ENCODE measurements at regions not wholly inside any gene's neighbourhood (a gene's known extent, or its start where the extent isn't known, plus 50 kb on each side); places are given as distances from the start of the nearest gene placed in this dataset.

DNA sequence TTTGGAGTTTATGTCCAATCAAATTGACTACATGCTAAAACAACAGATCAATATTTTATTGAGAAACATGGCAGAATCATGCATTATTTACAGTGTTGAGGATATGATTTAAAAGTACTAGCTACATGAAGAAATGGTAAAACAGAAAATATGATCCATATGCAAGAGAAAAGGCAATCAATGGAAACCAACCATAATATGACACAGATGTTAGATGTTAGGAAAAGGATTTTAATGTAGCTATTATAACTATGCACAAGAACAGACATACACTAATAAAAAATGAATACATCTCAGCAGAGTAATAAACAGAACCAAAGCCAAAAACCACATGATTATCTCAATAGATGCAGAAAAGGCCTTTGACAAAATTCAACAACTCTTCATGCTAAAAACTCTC lies 166.2 kb upstream of the CACNA2D1 start:
- Histone ChIP-seq H3K79me2 (ENCODE audit: insufficient read depth) (no peaks in the 10 kb centered on the region), H3F3A (replicated peaks; ENCODE audit: insufficient read depth) (peaks cover 5% of the 10 kb centered on the region), H3K9ac (no peak overlapping the region), H4K20me1 (ENCODE audit: insufficient read depth) (no peaks in the 10 kb centered on the region), H3K4me3 (ENCODE audit: low read depth in 2 of 2, low read length in 1 of 2) (no peak overlapping the region), H3K36me3 (replicated peaks in 1 of 2; ENCODE audit: control insufficient read depth in 1 of 2, insufficient read depth in 2 of 2, low read length in 1 of 2) (no peaks in the 10 kb centered on the region), H3K4me1 (ENCODE audit: control insufficient read depth in 1 of 2, insufficient read depth in 2 of 2, low read depth in 1 of 2, low read length in 1 of 2) (no peaks in the 10 kb centered on the region), H2AFZ (ENCODE audit: low read depth) (no peak overlapping the region), H3K27ac (ENCODE audit: low read depth in 2 of 2, low read length in 1 of 2) (no peak overlapping the region), H3K9me3 (no peaks in the 10 kb centered on the region), H3K9me2 (no peaks in the 10 kb centered on the region), H3K4me2 (no peak overlapping the region), H3K27me3 (ENCODE audit: insufficient read depth) (no peaks in the 10 kb centered on the region)
- no peak for DNase-seq
- TF ChIP-seq TAF1 (IDR thresholded peaks at IDR 0.05; ENCODE audit: borderline replicate concordance, low read depth, low read length): no peak
- POLR2A ChIA-PET: no interaction called here
- CTCF ChIA-PET: interaction anchor here (0.9 to 7.5 kb wide), 5 partner anchors 67 to 1109 kb away, joined by 3 to 82 read pairs (median 5); no protein-coding TSS in a partner anchor

GRCh38 chr7:82605247-82605864 lies 161.8 kb upstream of the CACNA2D1 start:
- POLR2A ChIA-PET: no interaction called here
- Histone ChIP-seq H3K4me2 (no peak overlapping the region), H3K79me2 (ENCODE audit: insufficient read depth) (no peaks in the 10 kb centered on the region), H3K27me3 (ENCODE audit: insufficient read depth) (no peaks in the 10 kb centered on the region), H3K27ac (ENCODE audit: low read depth in 2 of 2, low read length in 1 of 2) (no peak overlapping the region), H3K4me1 (ENCODE audit: control insufficient read depth in 1 of 2, insufficient read depth in 2 of 2, low read depth in 1 of 2, low read length in 1 of 2) (no peaks in the 10 kb centered on the region), H3F3A (replicated peaks; ENCODE audit: insufficient read depth) (peaks cover 8% of the 10 kb centered on the region), H3K36me3 (replicated peaks in 1 of 2; ENCODE audit: control insufficient read depth in 1 of 2, insufficient read depth in 2 of 2, low read length in 1 of 2) (no peaks in the 10 kb centered on the region), H3K9ac (no peak overlapping the region), H3K9me2 (no peaks in the 10 kb centered on the region), H3K4me3 (ENCODE audit: low read depth in 2 of 2, low read length in 1 of 2) (no peak overlapping the region; a peak in 1 of 4 replicates), H3K9me3 (no peaks in the 10 kb centered on the region), H2AFZ (ENCODE audit: low read depth) (no peak overlapping the region), H4K20me1 (ENCODE audit: insufficient read depth) (no peaks in the 10 kb centered on the region)
- CTCF ChIA-PET: interaction anchor here (0.6 to 7.5 kb wide), 79 partner anchors 8 to 1136 kb away, joined by 3 to 82 read pairs (median 4); partner anchors contain the start of gene CACNA2D1
- peak; percentile 65 for DNase-seq
- WGBS (ENCODE audit: low lambda C conversion rate): 24% methylated on average over 4 of the region's 4 CpGs
- TF ChIP-seq POLR2AphosphoS5 (IDR thresholded peaks at IDR 0.05; ENCODE audit: low read depth, low read length): no peak
- TF ChIP-seq YY1 (IDR thresholded peaks at IDR 0.05; ENCODE audit: low read depth): no peak
- peak; percentile 96 for TF ChIP-seq RAD21 (IDR thresholded peaks at IDR 0.05; ENCODE audit: low read length)
- no peak for TF ChIP-seq EZH2phosphoT487 (IDR thresholded peaks at IDR 0.05; ENCODE audit: borderline replicate concordance, low read depth)
- TF ChIP-seq FOSL2 (IDR thresholded peaks at IDR 0.05; ENCODE audit: borderline replicate concordance, low read depth): no peak
- no peak for TF ChIP-seq CHD2 (IDR thresholded peaks at IDR 0.05; ENCODE audit: low read length, partially characterized antibody)
- TF ChIP-seq JUND (IDR thresholded peaks at IDR 0.05): no peak
- TF ChIP-seq USF1 (IDR thresholded peaks at IDR 0.05; ENCODE audit: borderline replicate concordance, low read depth): no peak
- TF ChIP-seq, protein P1, sequence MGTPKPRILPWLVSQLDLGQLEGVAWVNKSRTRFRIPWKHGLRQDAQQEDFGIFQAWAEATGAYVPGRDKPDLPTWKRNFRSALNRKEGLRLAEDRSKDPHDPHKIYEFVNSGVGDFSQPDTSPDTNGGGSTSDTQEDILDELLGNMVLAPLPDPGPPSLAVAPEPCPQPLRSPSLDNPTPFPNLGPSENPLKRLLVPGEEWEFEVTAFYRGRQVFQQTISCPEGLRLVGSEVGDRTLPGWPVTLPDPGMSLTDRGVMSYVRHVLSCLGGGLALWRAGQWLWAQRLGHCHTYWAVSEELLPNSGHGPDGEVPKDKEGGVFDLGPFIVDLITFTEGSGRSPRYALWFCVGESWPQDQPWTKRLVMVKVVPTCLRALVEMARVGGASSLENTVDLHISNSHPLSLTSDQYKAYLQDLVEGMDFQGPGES (IDR thresholded peaks at IDR 0.05; ENCODE audit: low read depth, low read length): no peak
- no peak for TF ChIP-seq RXRA (IDR thresholded peaks at IDR 0.05; ENCODE audit: borderline replicate concordance, low read depth)
- TF ChIP-seq, protein P2, sequence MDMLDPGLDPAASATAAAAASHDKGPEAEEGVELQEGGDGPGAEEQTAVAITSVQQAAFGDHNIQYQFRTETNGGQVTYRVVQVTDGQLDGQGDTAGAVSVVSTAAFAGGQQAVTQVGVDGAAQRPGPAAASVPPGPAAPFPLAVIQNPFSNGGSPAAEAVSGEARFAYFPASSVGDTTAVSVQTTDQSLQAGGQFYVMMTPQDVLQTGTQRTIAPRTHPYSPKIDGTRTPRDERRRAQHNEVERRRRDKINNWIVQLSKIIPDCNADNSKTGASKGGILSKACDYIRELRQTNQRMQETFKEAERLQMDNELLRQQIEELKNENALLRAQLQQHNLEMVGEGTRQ (IDR thresholded peaks at IDR 0.05; ENCODE audit: borderline replicate concordance, low read depth, low read length): no peak
- no peak for TF ChIP-seq ELF1 (IDR thresholded peaks at IDR 0.05)
- 0 out of 4 replicates have a peak, but pooled peaks of 1 of the 2 experiments have one; percentile 6 for TF ChIP-seq EP300 (IDR thresholded peaks at IDR 0.05; ENCODE audit: borderline replicate concordance in 1 of 2, low read depth in 1 of 2, low read length in 1 of 2)
- no peak for TF ChIP-seq GATA2 (CRISPR knock-in tag; IDR thresholded peaks at IDR 0.05)
- TF ChIP-seq RCOR1 (IDR thresholded peaks at IDR 0.05; ENCODE audit: low read length): no peak
- TF ChIP-seq, protein P3, sequence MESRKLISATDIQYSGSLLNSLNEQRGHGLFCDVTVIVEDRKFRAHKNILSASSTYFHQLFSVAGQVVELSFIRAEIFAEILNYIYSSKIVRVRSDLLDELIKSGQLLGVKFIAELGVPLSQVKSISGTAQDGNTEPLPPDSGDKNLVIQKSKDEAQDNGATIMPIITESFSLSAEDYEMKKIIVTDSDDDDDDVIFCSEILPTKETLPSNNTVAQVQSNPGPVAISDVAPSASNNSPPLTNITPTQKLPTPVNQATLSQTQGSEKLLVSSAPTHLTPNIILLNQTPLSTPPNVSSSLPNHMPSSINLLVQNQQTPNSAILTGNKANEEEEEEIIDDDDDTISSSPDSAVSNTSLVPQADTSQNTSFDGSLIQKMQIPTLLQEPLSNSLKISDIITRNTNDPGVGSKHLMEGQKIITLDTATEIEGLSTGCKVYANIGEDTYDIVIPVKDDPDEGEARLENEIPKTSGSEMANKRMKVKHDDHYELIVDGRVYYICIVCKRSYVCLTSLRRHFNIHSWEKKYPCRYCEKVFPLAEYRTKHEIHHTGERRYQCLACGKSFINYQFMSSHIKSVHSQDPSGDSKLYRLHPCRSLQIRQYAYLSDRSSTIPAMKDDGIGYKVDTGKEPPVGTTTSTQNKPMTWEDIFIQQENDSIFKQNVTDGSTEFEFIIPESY (IDR thresholded peaks at IDR 0.05; ENCODE audit: borderline replicate concordance, low read depth): no peak
- TF ChIP-seq MAX (IDR thresholded peaks at IDR 0.05; ENCODE audit: low read depth): no peak
- TF ChIP-seq MEF2A (IDR thresholded peaks at IDR 0.05; ENCODE audit: borderline replicate concordance, low read depth): no peak
- TF ChIP-seq PBX3 (IDR thresholded peaks at IDR 0.05): no peak
